A673 (cell line): ENCODE measurements at regions not wholly inside any gene's neighbourhood (a gene's known extent, or its start where the extent isn't known, plus 50 kb on each side); places are given as distances from the start of the nearest gene placed in this dataset.

ENCODE experiments used
- BruUV-seq: library from RNA; stranded (reverse); fragments of 400-500 nt; replicated peaks from 2 replicates; lab custom pipeline; 2021; lab: Mats Ljungman, UMichigan
- CTCF ChIA-PET: fragments of 300-600 bp; sonication (Branson Sonifier 250); formaldehyde crosslinking; loops from one replicate; lab custom pipeline; 2022; ENCODE audit warnings: antibody characterized with exemption; lab: Charles Lee
- POLR2A ChIA-PET: fragments of 300-600 bp; sonication (Branson Sonifier 250); formaldehyde crosslinking; loops from one replicate; lab custom pipeline; 2022; ENCODE audit warnings: antibody characterized with exemption; ENCODE audit not compliant: low non-redundant PET; lab: Charles Lee
- DNase-seq: peaks from one replicate; pipeline ENCODE4 v3.0.0-alpha.2; 2015; ENCODE audit warnings: low spot score
- H3K27ac ChIP-seq: fragments of 200-600 bp; sonication (generic); 2 replicates; pipeline ENCODE4 v1.5.1; 2016; ENCODE audit warnings: mixed run types, low read depth, mild to moderate bottlenecking, mixed read lengths, antibody characterized with exemption, low read length; ENCODE audit not compliant: poor library complexity, severe bottlenecking
- H3K27me3 ChIP-seq: fragments of 200-600 bp; sonication (generic); replicated peaks from 2 replicates; pipeline ENCODE4 v1.6.1; 2017; ENCODE audit warnings: mixed run types, low read depth, mild to moderate bottlenecking, mixed read lengths, antibody characterized with exemption, low read length; ENCODE audit not compliant: insufficient read depth, poor library complexity
- H3K36me3 ChIP-seq: fragments of 200-600 bp; sonication (generic); 2 replicates; pipeline ENCODE4 v1.6.1; 2016; ENCODE audit warnings: mixed run types, mild to moderate bottlenecking, mixed read lengths, antibody characterized with exemption, low read length; ENCODE audit not compliant: insufficient read depth, poor library complexity, severe bottlenecking
- H3K4me1 ChIP-seq: fragments of 200-600 bp; sonication (generic); 2 replicates; pipeline ENCODE4 v1.6.1; 2017; ENCODE audit warnings: mixed run types, mild to moderate bottlenecking, mixed read lengths, antibody characterized with exemption, low read length; ENCODE audit not compliant: insufficient read depth, poor library complexity, severe bottlenecking
- H3K4me3 ChIP-seq: fragments of 200-600 bp; sonication (generic); 2 replicates; pipeline ENCODE4 v1.5.1; 2016; ENCODE audit warnings: low read depth, mixed run types, mild to moderate bottlenecking, mixed read lengths, low read length; ENCODE audit not compliant: poor library complexity, severe bottlenecking
- H3K9me3 ChIP-seq: fragments of 200-600 bp; sonication (generic); 2 replicates; pipeline ENCODE4 v1.6.1; 2016; ENCODE audit warnings: mixed run types, low read depth, mild to moderate bottlenecking, mixed read lengths, antibody characterized with exemption, low read length; ENCODE audit not compliant: poor library complexity, severe bottlenecking
- EZH2 ChIP-seq: fragments of 200-600 bp; sonication (generic); IDR thresholded peaks from 2 replicates; pipeline ENCODE4 v1.6.1; 2017; ENCODE audit warnings: borderline replicate concordance, low read depth, mild to moderate bottlenecking, mixed read lengths, antibody characterized with exemption, low read length; ENCODE audit not compliant: poor library complexity, severe bottlenecking
- intact Hi-C: fragments of 100-400 bp; cut with micrococcal nuclease; formaldehyde crosslinking; loops from one replicate; pipeline ENCODE4 v1.10.0; 2022; ENCODE audit not compliant: unreplicated experiment
- TF ChIP-seq, protein P1 (sequence below): fragments of 300-800, 200-600 bp; sonication (generic); conservative IDR thresholded peaks from 2 replicates; pipeline ENCODE4 v1.5.1; 2017; ENCODE audit warnings: low read depth, mild to moderate bottlenecking, antibody characterized with exemption, low read length, moderate library complexity, mixed read lengths

DNA sequence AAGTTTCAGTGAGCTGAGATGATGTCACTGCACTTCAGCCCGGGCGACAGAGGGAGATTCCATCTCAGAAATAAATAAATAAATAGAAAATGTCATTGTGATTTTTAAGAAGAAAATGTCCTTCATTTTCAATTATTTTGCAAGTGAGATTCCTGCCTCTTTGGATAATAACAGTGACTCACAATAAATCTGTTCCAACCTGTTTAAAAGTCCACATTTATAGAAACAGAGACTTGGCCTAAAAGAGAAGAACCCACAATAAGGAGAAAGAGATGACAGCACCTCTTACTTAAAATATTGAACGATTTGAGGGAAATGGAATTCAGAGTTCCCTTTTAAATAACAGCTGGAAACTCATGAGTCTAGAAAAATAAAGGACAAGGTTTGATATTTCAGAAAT lies 373.4 kb upstream of the NOX3 start:
- ChIA-PET POLR2A (no interaction called here), CTCF (no interaction called here)
- no peaks in the 10 kb centered on the region for H3K36me3 ChIP-seq
- H3K27ac ChIP-seq: no peak overlapping the region
- no peak overlapping the region for H3K4me3 ChIP-seq
- DNase-seq: no peak
- TF ChIP-seq, protein P1, sequence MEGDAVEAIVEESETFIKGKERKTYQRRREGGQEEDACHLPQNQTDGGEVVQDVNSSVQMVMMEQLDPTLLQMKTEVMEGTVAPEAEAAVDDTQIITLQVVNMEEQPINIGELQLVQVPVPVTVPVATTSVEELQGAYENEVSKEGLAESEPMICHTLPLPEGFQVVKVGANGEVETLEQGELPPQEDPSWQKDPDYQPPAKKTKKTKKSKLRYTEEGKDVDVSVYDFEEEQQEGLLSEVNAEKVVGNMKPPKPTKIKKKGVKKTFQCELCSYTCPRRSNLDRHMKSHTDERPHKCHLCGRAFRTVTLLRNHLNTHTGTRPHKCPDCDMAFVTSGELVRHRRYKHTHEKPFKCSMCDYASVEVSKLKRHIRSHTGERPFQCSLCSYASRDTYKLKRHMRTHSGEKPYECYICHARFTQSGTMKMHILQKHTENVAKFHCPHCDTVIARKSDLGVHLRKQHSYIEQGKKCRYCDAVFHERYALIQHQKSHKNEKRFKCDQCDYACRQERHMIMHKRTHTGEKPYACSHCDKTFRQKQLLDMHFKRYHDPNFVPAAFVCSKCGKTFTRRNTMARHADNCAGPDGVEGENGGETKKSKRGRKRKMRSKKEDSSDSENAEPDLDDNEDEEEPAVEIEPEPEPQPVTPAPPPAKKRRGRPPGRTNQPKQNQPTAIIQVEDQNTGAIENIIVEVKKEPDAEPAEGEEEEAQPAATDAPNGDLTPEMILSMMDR: no peak
- TF ChIP-seq EZH2: no peak
- no peaks in the 10 kb centered on the region for H3K27me3 ChIP-seq
- H3K4me1 ChIP-seq: peaks cover 4% of the 10 kb centered on the region
- no peaks in the 10 kb centered on the region for H3K9me3 ChIP-seq
- intact Hi-C loops: no loop called here
- BruUV-seq: no TSS peak

DNA sequence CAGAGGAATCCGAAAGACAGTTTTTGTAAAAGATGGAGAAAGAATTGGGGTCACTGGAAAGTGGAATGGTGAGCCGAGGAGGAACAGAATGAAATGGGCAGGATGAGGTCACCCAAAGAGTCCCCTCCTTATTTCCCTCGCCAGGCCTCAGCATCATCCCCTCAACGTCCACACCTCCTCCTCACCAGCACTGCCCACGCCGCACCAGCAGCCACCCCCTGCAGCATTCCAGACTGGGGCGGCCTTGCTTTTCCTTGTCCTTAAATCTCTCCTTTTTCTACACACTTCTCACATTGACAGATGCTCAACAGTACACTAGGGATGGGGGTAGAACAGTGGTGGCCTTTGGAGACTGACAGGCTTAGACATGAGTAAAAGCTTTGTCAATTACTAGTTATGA lies 363.1 kb upstream of the NOX3 start:
- no TSS peak for BruUV-seq
- intact Hi-C loops: no loop called here
- CTCF ChIA-PET: no interaction called here
- H3K27me3 ChIP-seq: no peaks in the 10 kb centered on the region
- POLR2A ChIA-PET: no interaction called here
- no peak overlapping the region for H3K27ac ChIP-seq
- no peaks in the 10 kb centered on the region for H3K4me1 ChIP-seq
- no peak overlapping the region for H3K4me3 ChIP-seq
- DNase-seq: no peak
- no peaks in the 10 kb centered on the region for H3K9me3 ChIP-seq
- no peaks in the 10 kb centered on the region for H3K36me3 ChIP-seq
- TF ChIP-seq, protein P1: no peak
- TF ChIP-seq EZH2: no peak

DNA sequence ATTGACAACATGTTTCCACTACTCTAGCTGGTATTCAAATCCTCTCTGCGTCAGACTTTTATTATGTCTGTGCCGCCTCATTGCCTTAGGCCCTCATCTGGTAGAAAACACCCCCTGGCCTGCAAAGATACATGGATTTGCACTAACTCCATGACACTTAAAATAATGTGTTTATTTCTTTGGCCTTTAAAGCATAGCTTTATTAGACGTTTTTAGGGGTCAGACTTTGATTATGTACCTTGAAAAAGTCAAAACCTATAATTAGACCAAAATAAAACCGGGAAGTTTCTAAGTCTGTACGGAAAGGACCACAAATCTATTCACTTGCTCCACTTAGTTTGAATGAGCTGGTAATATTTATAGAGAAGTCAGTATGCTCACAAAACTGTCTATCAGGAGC lies 357.9 kb upstream of the NOX3 start:
- no peaks in the 10 kb centered on the region for H3K27me3 ChIP-seq
- intact Hi-C loops: no loop called here
- no peaks in the 10 kb centered on the region for H3K36me3 ChIP-seq
- no TSS peak for BruUV-seq
- no peaks in the 10 kb centered on the region for H3K4me1 ChIP-seq
- no peak for DNase-seq
- no peak for TF ChIP-seq EZH2
- TF ChIP-seq, protein P1: no peak
- CTCF ChIA-PET: no interaction called here
- H3K4me3 ChIP-seq: no peak overlapping the region
- H3K9me3 ChIP-seq: no peaks in the 10 kb centered on the region
- H3K27ac ChIP-seq: no peak overlapping the region
- POLR2A ChIA-PET: no interaction called here
